Cardiac muscle cell (in vitro differentiated cells and primary cell): ENCODE measurements at regions not wholly inside any gene's neighbourhood (a gene's known extent, or its start where the extent isn't known, plus 50 kb on each side); places are given as distances from the start of the nearest gene placed in this dataset.

Experiments used
- DNase-seq, 2 donors: peaks; one replicate each; pipeline versions ENCODE4 v3.0.0 to v3.0.0-alpha.2; 2010 to 2017; ENCODE audit warnings: low read depth in 1 of 2, low spot score in 1 of 2
- H3K27ac ChIP-seq: fragments of 200-600 bp; sonication (generic); 2 replicates; pipeline ENCODE4 v1.5.1; 2016
- H3K27me3 ChIP-seq: fragments of 200-600 bp; sonication (generic); 2 replicates; pipeline ENCODE4 v1.6.0; 2016; ENCODE audit warnings: control low read depth
- H3K36me3 ChIP-seq: fragments of 200-600 bp; sonication (generic); 2 replicates; pipeline ENCODE4 v1.5.1; 2016; ENCODE audit warnings: control low read depth
- H3K4me1 ChIP-seq: fragments of 200-600 bp; sonication (generic); 2 replicates; pipeline ENCODE4 v1.8.1; 2017; ENCODE audit warnings: low read depth, mild to moderate bottlenecking, mixed run types
- H3K4me3 ChIP-seq: fragments of 200-600 bp; sonication (generic); 2 replicates; pipeline ENCODE4 v1.5.1; 2016; ENCODE audit warnings: mild to moderate bottlenecking
- H3K9me3 ChIP-seq: fragments of 200-600 bp; sonication (generic); 2 replicates; pipeline ENCODE4 v1.5.1; 2017; ENCODE audit warnings: low read depth, mild to moderate bottlenecking, control low read depth
- CTCF ChIP-seq: IDR thresholded peaks from 2 replicates; pipeline ENCODE4 v1.5.1; 2012; ENCODE audit warnings: low read depth, mild to moderate bottlenecking, low read length

GRCh38 chr11:8335683-8336082, 72.0 kb upstream of the LMO1 start:
- no peak for TF ChIP-seq CTCF
- Histone ChIP-seq H3K4me3 (no peak overlapping the region), H3K9me3 (no peaks in the 10 kb centered on the region), H3K36me3 (no peaks in the 10 kb centered on the region), H3K27ac (no peak overlapping the region), H3K4me1 (no peaks in the 10 kb centered on the region), H3K27me3 (no peaks in the 10 kb centered on the region)
- no peak for DNase-seq

GRCh38 chr11:8335186-8335585, 71.5 kb upstream of the LMO1 start:
- Histone ChIP-seq H3K27me3 (no peaks in the 10 kb centered on the region), H3K4me3 (no peak overlapping the region), H3K4me1 (no peaks in the 10 kb centered on the region), H3K9me3 (no peaks in the 10 kb centered on the region), H3K27ac (no peak overlapping the region), H3K36me3 (no peaks in the 10 kb centered on the region)
- no peak for TF ChIP-seq CTCF
- DNase-seq: no peak

GRCh38 chr11:8333811-8334401, 70.2 kb upstream of the LMO1 start:
- Histone ChIP-seq H3K27ac (no peak overlapping the region), H3K9me3 (no peaks in the 10 kb centered on the region), H3K4me3 (no peak overlapping the region), H3K4me1 (no peaks in the 10 kb centered on the region), H3K27me3 (no peaks in the 10 kb centered on the region), H3K36me3 (no peaks in the 10 kb centered on the region)
- no peak for TF ChIP-seq CTCF
- DNase-seq: no peak

- Histone ChIP-seq H3K9me3 (no peaks in the 10 kb centered on the region), H3K27me3 (no peaks in the 10 kb centered on the region), H3K36me3 (no peaks in the 10 kb centered on the region), H3K27ac (no peak overlapping the region), H3K4me1 (no peaks in the 10 kb centered on the region), H3K4me3 (no peak overlapping the region)
- DNase-seq: no peak
- no peak for TF ChIP-seq CTCF
Observed at GRCh38 chr11:8333376-8333775, 69.7 kb upstream of the LMO1 start.

- Histone ChIP-seq H3K4me3 (no peak overlapping the region), H3K27me3 (no peaks in the 10 kb centered on the region), H3K36me3 (no peaks in the 10 kb centered on the region), H3K9me3 (no peaks in the 10 kb centered on the region), H3K27ac (no peak overlapping the region), H3K4me1 (no peaks in the 10 kb centered on the region)
- TF ChIP-seq CTCF: no peak
- DNase-seq: no peak
Observed at GRCh38 chr11:8332891-8333290, 69.2 kb upstream of the LMO1 start.

- DNase-seq: no peak
- H3K27me3 ChIP-seq: no peaks in the 10 kb centered on the region
- no peak for TF ChIP-seq CTCF
- no peaks in the 10 kb centered on the region for H3K4me1 ChIP-seq
- no peaks in the 10 kb centered on the region for H3K9me3 ChIP-seq
- H3K36me3 ChIP-seq: no peaks in the 10 kb centered on the region
- H3K4me3 ChIP-seq: no peak overlapping the region
- no peak overlapping the region for H3K27ac ChIP-seq
Observed at GRCh38 chr11:8332196-8332595, 68.5 kb upstream of the LMO1 start.
